ENCODE measurements at regions not wholly inside any gene's neighbourhood (a gene's known extent, or its start where the extent isn't known, plus 50 kb on each side); places are given as distances from the start of the nearest gene placed in this dataset.

- ATAC-seq, result no peak
Measured at GRCh38 chr20:11677836-11678235, 239.9 kb upstream of the BTBD3 start.

GRCh38 chr20:11682285-11682684, 235.4 kb upstream of the BTBD3 start:
- TF ChIP-seq ZNF565 (CRISPR knock-in tag; conservative IDR thresholded peaks at IDR 0.05; ENCODE audit: low read depth) (no peak), RARB (CRISPR knock-in tag; IDR thresholded peaks at IDR 0.05) (no peak)
- ATAC-seq, result no peak

More at GRCh38 chr20:11677836-11678235, 239.9 kb upstream of the BTBD3 start:
- TF ChIP-seq ZC3H10 (CRISPR knock-in tag; IDR thresholded peaks at IDR 0.05), result no peak
- TF ChIP-seq SNAI2 (CRISPR knock-in tag; IDR thresholded peaks at IDR 0.05), result no peak

GRCh38 chr20:11686195-11686594, 231.5 kb upstream of the BTBD3 start:
- no peak for TF ChIP-seq TSHZ2 (CRISPR knock-in tag; IDR thresholded peaks at IDR 0.05)
- TF ChIP-seq RARB (CRISPR knock-in tag; IDR thresholded peaks at IDR 0.05), result no peak
- no peak for TF ChIP-seq POU6F1 (CRISPR knock-in tag; IDR thresholded peaks at IDR 0.05; ENCODE audit: borderline replicate concordance, low read depth)
- TF ChIP-seq SNAI2 (CRISPR knock-in tag; IDR thresholded peaks at IDR 0.05), result no peak
- no peak for TF ChIP-seq PPARA (CRISPR knock-in tag; IDR thresholded peaks at IDR 0.05; ENCODE audit: borderline replicate concordance)
- no peak for TF ChIP-seq ZNF70 (CRISPR knock-in tag; IDR thresholded peaks at IDR 0.05)
- no peak for TF ChIP-seq CSDC2 (CRISPR knock-in tag; IDR thresholded peaks at IDR 0.05)
- no peak for TF ChIP-seq ZFP3 (CRISPR knock-in tag; IDR thresholded peaks at IDR 0.05)
- TF ChIP-seq BACH2 (CRISPR knock-in tag; IDR thresholded peaks at IDR 0.05; ENCODE audit: borderline replicate concordance), result no peak
- TF ChIP-seq ARNTL (CRISPR knock-in tag; IDR thresholded peaks at IDR 0.05; ENCODE audit: borderline replicate concordance, low read depth), result no peak

GRCh38 chr20:11686820-11687543, 230.7 kb upstream of the BTBD3 start:
- no peak for ATAC-seq
- no peak for TF ChIP-seq ZC3H10 (CRISPR knock-in tag; IDR thresholded peaks at IDR 0.05)
- TF ChIP-seq ZNF565 (CRISPR knock-in tag; conservative IDR thresholded peaks at IDR 0.05; ENCODE audit: low read depth), result no peak
- no peak for TF ChIP-seq POU6F1 (CRISPR knock-in tag; IDR thresholded peaks at IDR 0.05; ENCODE audit: borderline replicate concordance, low read depth)
- TF ChIP-seq OSR1 (CRISPR knock-in tag; IDR thresholded peaks at IDR 0.05), result no peak
- no peak for TF ChIP-seq TSHZ2 (CRISPR knock-in tag; IDR thresholded peaks at IDR 0.05)

More at GRCh38 chr20:11686195-11686594, 231.5 kb upstream of the BTBD3 start:
- ATAC-seq, result no peak

- no peak for ATAC-seq
Measured at GRCh38 chr20:11687546-11688292, 230.0 kb upstream of the BTBD3 start.

More at GRCh38 chr20:11687546-11688292, 230.0 kb upstream of the BTBD3 start:
- no peak for TF ChIP-seq TOX (CRISPR knock-in tag; IDR thresholded peaks at IDR 0.05; ENCODE audit: borderline replicate concordance)
- no peak for TF ChIP-seq ESRRG (CRISPR knock-in tag; IDR thresholded peaks at IDR 0.05)
- TF ChIP-seq TCF4 (CRISPR knock-in tag; IDR thresholded peaks at IDR 0.05; ENCODE audit: borderline replicate concordance), result no peak
- TF ChIP-seq CSDC2 (CRISPR knock-in tag; IDR thresholded peaks at IDR 0.05), result no peak
- no peak for TF ChIP-seq ISL1 (CRISPR knock-in tag; IDR thresholded peaks at IDR 0.05)
- no peak for TF ChIP-seq TSHZ2 (CRISPR knock-in tag; IDR thresholded peaks at IDR 0.05)
- no peak for TF ChIP-seq OSR1 (CRISPR knock-in tag; IDR thresholded peaks at IDR 0.05)
- TF ChIP-seq ZFP30 (CRISPR knock-in tag; IDR thresholded peaks at IDR 0.05), result no peak
- TF ChIP-seq RARB (CRISPR knock-in tag; IDR thresholded peaks at IDR 0.05), result no peak
- no peak for TF ChIP-seq ZNF70 (CRISPR knock-in tag; IDR thresholded peaks at IDR 0.05)
